Neuronal stem cell (in vitro differentiated cells): ENCODE measurements at regions not wholly inside any gene's neighbourhood (a gene's known extent, or its start where the extent isn't known, plus 50 kb on each side); places are given as distances from the start of the nearest gene placed in this dataset.

Experiments used
- DNase-seq: peaks from one replicate; pipeline ENCODE4 v3.0.0-alpha.2; 2013; ENCODE audit warnings: low spot score
- H2AFZ ChIP-seq: one replicate; pipeline ENCODE4 v1.6.1; 2013; ENCODE audit warnings: mild to moderate bottlenecking, low read length, inconsistent platforms
- H2AK5ac ChIP-seq: 2 replicates; pipeline ENCODE4 v1.6.1; 2013; ENCODE audit warnings: low read depth, mild to moderate bottlenecking, inconsistent platforms, low read length, moderate library complexity, mixed read lengths
- H2BK120ac ChIP-seq: 2 replicates; pipeline ENCODE4 v1.6.1; 2013; ENCODE audit warnings: low read depth, mild to moderate bottlenecking, inconsistent platforms, low read length, moderate library complexity, mixed read lengths
- H2BK12ac ChIP-seq: one replicate; pipeline ENCODE4 v1.6.1; 2013; ENCODE audit warnings: low read length, inconsistent platforms
- H2BK15ac ChIP-seq: 2 replicates; pipeline ENCODE4 v1.6.1; 2013; ENCODE audit warnings: mild to moderate bottlenecking, low read length, inconsistent platforms, mixed read lengths
- H2BK5ac ChIP-seq: one replicate; pipeline ENCODE4 v1.6.1; 2013; ENCODE audit warnings: inconsistent platforms, mild to moderate bottlenecking, low read length, moderate library complexity
- H3K14ac ChIP-seq: one replicate; pipeline ENCODE4 v1.6.1; 2013; ENCODE audit warnings: low read length, inconsistent platforms
- H3K18ac ChIP-seq: 2 replicates; pipeline ENCODE4 v1.6.1; 2013; ENCODE audit warnings: low read length, inconsistent platforms
- H3K23ac ChIP-seq: 2 replicates; pipeline ENCODE4 v1.6.1; 2013; ENCODE audit warnings: low read depth, mild to moderate bottlenecking, mixed read lengths, low read length, inconsistent platforms; ENCODE audit not compliant: poor library complexity
- H3K27ac ChIP-seq: replicated peaks from 3 replicates; pipeline ENCODE4 v1.5.1; 2013; ENCODE audit warnings: low read length, inconsistent platforms
- H3K27me3 ChIP-seq, 3 experiments: 2 replicates each; pipeline ENCODE4 v1.6.1; 2013; ENCODE audit warnings: low read length in 3 of 3, mild to moderate bottlenecking in 2 of 3, inconsistent platforms in 1 of 3, low read depth in 1 of 3, mixed read lengths in 1 of 3, moderate library complexity in 1 of 3; ENCODE audit not compliant: control insufficient read depth in 3 of 3, insufficient read depth in 3 of 3
- H3K36me3 ChIP-seq, 2 donors: replicated peaks in 1 of 2; 2 replicates each; pipeline ENCODE4 v1.6.1; 2013; ENCODE audit warnings: low read length in 2 of 2; ENCODE audit not compliant: control insufficient read depth in 2 of 2, insufficient read depth in 2 of 2
- H3K4ac ChIP-seq: 2 replicates; pipeline ENCODE4 v1.6.1; 2013; ENCODE audit warnings: inconsistent platforms, mild to moderate bottlenecking, low read length, moderate library complexity
- H3K4me1 ChIP-seq, 2 donors: 1 replicate in 1 of 2; 2 replicates in 1 of 2; pipeline ENCODE4 v1.6.1; 2013; ENCODE audit warnings: low read length in 2 of 2, low read depth in 1 of 2; ENCODE audit not compliant: control insufficient read depth in 2 of 2, insufficient read depth in 1 of 2
- H3K4me2 ChIP-seq: one replicate; pipeline ENCODE4 v1.6.1; 2013; ENCODE audit warnings: mild to moderate bottlenecking, low read length, inconsistent platforms; ENCODE audit not compliant: insufficient read depth, poor library complexity, severe bottlenecking
- H3K4me3 ChIP-seq, 2 donors: 2 replicates each; pipeline ENCODE4 v1.5.1; 2013; ENCODE audit warnings: low read length in 2 of 2, mild to moderate bottlenecking in 2 of 2, inconsistent platforms in 1 of 2, moderate library complexity in 1 of 2
- H3K79me1 ChIP-seq: one replicate; pipeline ENCODE4 v1.6.1; 2013; ENCODE audit warnings: low read depth, mild to moderate bottlenecking, inconsistent platforms, low read length, moderate library complexity
- H3K9ac ChIP-seq: one replicate; pipeline ENCODE4 v1.6.1; 2013; ENCODE audit warnings: mild to moderate bottlenecking, low read depth, low read length, inconsistent platforms; ENCODE audit not compliant: poor library complexity
- H3K9me3 ChIP-seq, 2 donors: replicated peaks in 1 of 2; 2 replicates each; pipeline versions ENCODE3 to v1.6.1; 2013; ENCODE audit warnings: low read length in 2 of 2, mild to moderate bottlenecking in 2 of 2, inconsistent platforms in 1 of 2, low read depth in 1 of 2, mixed read lengths in 1 of 2, moderate library complexity in 1 of 2; ENCODE audit not compliant: control insufficient read depth in 2 of 2, insufficient read depth in 1 of 2
- H4K8ac ChIP-seq: one replicate; pipeline ENCODE4 v1.6.1; 2013; ENCODE audit warnings: low read depth, mild to moderate bottlenecking, inconsistent platforms, low read length, moderate library complexity
- H4K91ac ChIP-seq: one replicate; pipeline ENCODE4 v1.6.1; 2013; ENCODE audit warnings: low read length, low read depth, mild to moderate bottlenecking, inconsistent platforms; ENCODE audit not compliant: poor library complexity
- WGBS, 2 donors: extraction: QIAGEN DNeasy Blood & Tissue Kit; methylation state at CpG; one replicate each; pipeline ENCODE4 v1.1.7; 2013; ENCODE audit warnings: missing lambda C conversion rate in 2 of 2, mixed read lengths in 1 of 2; ENCODE audit not compliant: insufficient read length in 2 of 2, insufficient replicate concordance in 1 of 2; ENCODE audit errors: extremely low coverage in 2 of 2; 5-methylcytosine and 5-hydroxymethylcytosine counted together

DNA sequence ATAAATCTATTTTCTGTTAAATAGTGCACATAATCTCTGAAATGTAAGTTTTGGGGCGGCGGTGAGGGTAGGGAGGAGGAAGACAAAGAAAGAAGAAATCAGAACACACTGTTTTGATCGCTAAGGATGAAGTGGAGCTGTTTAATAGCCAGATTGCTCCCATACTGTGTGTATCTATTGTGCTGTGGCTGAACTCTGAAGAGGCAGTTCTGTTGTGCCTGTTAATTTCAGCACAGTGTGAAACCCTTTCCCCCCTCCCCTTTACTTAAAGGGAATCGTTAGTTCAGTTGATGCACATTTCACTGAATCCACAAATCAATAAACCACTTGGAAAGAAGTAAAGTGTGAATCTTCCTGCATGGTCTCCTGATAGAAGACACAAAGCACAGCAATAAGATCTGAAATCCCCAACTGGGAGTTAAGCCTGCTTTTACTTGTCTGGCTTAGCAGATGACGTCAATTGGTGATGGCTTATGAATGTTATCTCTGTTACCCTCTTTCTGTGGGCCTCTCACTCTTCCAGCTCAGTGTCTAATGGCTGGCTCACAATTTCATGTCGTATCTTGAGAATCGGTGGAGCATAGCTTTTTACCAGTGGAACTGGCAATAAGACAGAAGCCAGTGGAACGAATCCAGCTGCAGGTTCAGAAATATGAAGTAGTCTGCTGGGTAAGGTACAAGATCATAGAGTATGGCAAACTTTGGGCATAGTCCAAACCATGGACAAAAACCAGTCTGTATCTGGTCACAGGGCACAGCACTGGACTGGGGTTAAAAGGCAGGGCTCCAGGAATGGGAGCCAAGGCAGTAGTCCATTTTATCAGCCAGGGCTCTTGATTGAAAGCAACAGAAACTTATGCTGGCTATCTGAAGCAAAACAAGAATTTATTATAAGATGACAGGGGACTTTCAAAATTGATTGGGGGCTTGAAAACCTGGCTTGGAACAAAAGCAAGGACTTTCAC, 413.5 kb upstream of the SEL1L start:
- H2AFZ ChIP-seq, result no peak overlapping the region
- no peak overlapping the region for H3K18ac ChIP-seq
- H3K4me3 ChIP-seq, result no peak overlapping the region
- H3K36me3 ChIP-seq, result no peaks in the 10 kb centered on the region
- no peak overlapping the region for H3K4ac ChIP-seq
- no peak overlapping the region for H2BK12ac ChIP-seq
- H2BK15ac ChIP-seq, result no peak overlapping the region
- H4K91ac ChIP-seq, result no peak overlapping the region
- WGBS, 2 donors, result no CpG with 5 or more reads among the region's 8 CpGs
- H2AK5ac ChIP-seq, result no peak overlapping the region
- H3K27me3 ChIP-seq, result no peaks in the 10 kb centered on the region
- no peak overlapping the region for H2BK5ac ChIP-seq
- H3K9me3 ChIP-seq, result no peaks in the 10 kb centered on the region
- no peak overlapping the region for H3K4me2 ChIP-seq
- no peak overlapping the region for H4K8ac ChIP-seq
- no peak overlapping the region for H3K9ac ChIP-seq
- no peak overlapping the region for H3K14ac ChIP-seq
- H2BK120ac ChIP-seq, result no peak overlapping the region
- no peak for DNase-seq
- H3K4me1 ChIP-seq, result peaks cover 0 to 2% of the 10 kb centered on the region in 2 donors
- no peak overlapping the region for H3K23ac ChIP-seq
- H3K79me1 ChIP-seq, result no peaks in the 10 kb centered on the region
- H3K27ac ChIP-seq, result no peak overlapping the region

DNA sequence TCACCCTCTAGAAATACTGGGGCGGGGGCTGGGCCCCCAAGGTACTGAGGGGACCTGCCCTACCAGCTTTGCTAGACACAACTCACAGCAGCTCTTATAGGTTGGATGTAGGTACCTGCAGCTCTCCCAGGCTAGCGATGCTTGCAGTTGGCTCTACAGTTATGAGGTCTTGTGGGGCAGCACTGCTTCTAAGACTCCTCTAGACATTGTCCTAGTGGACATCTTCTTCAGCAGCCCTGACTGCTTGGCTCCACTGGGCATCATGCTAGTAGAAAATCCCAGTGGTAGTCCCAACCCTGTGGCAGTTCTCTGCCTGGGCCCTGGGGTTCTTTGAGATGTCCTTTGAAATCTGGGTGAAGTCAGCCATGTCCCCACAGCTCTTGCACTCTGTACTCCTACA, 419.3 kb upstream of the SEL1L start:
- no CpG with 5 or more reads among the region's 2 CpGs for WGBS, 2 donors
- no peak overlapping the region for H3K14ac ChIP-seq
- no peak overlapping the region for H3K18ac ChIP-seq
- no peak overlapping the region for H3K4ac ChIP-seq
- H2BK15ac ChIP-seq, result no peak overlapping the region
- H3K4me2 ChIP-seq, result no peak overlapping the region
- H2BK12ac ChIP-seq, result no peak overlapping the region
- H2BK5ac ChIP-seq, result no peak overlapping the region
- DNase-seq, result no peak
- no peak overlapping the region for H3K4me3 ChIP-seq
- H3K9me3 ChIP-seq, result no peaks in the 10 kb centered on the region
- H3K79me1 ChIP-seq, result no peaks in the 10 kb centered on the region
- H3K9ac ChIP-seq, result no peak overlapping the region
- H2AFZ ChIP-seq, result no peak overlapping the region
- no peaks in the 10 kb centered on the region for H3K4me1 ChIP-seq
- no peak overlapping the region for H2BK120ac ChIP-seq
- no peak overlapping the region for H2AK5ac ChIP-seq
- no peaks in the 10 kb centered on the region for H3K27me3 ChIP-seq
- no peak overlapping the region for H4K8ac ChIP-seq
- H4K91ac ChIP-seq, result no peak overlapping the region
- no peak overlapping the region for H3K27ac ChIP-seq
- H3K23ac ChIP-seq, result no peak overlapping the region
- no peaks in the 10 kb centered on the region for H3K36me3 ChIP-seq

DNA sequence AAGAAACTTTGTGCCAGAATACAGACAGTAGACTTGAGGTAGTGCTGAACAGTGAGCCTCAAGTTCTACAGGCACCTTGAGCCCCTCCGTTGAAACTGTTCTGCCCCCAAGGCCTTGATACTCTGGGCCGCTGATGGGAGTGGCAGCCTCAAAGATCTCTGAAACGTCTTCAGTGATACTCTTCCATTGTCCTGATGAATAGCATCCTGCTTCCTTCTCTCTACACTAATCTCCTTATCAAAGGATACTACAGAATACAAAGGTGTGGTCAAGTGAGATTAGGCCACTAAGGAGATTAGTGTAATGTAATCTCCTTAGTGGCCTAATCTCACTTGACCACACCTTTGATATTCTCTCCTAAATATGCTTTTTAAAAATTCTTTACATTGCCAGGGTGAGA, 419.8 kb upstream of the SEL1L start:
- no peak overlapping the region for H4K8ac ChIP-seq
- H3K79me1 ChIP-seq, result no peaks in the 10 kb centered on the region
- no peak overlapping the region for H3K14ac ChIP-seq
- H2AFZ ChIP-seq, result no peak overlapping the region
- H3K9ac ChIP-seq, result no peak overlapping the region
- no peaks in the 10 kb centered on the region for H3K4me1 ChIP-seq
- no peak overlapping the region for H2BK5ac ChIP-seq
- no peak overlapping the region for H3K4ac ChIP-seq
- H4K91ac ChIP-seq, result no peak overlapping the region
- no peak overlapping the region for H2AK5ac ChIP-seq
- no peak overlapping the region for H2BK15ac ChIP-seq
- no peak overlapping the region for H3K4me2 ChIP-seq
- H3K9me3 ChIP-seq, result no peaks in the 10 kb centered on the region
- H3K36me3 ChIP-seq, result no peaks in the 10 kb centered on the region
- DNase-seq, result no peak
- H3K27ac ChIP-seq, result no peak overlapping the region
- WGBS, 2 donors, result no CpG with 5 or more reads among the region's 3 CpGs
- H2BK120ac ChIP-seq, result no peak overlapping the region
- no peak overlapping the region for H3K4me3 ChIP-seq
- no peaks in the 10 kb centered on the region for H3K27me3 ChIP-seq
- H3K23ac ChIP-seq, result no peak overlapping the region
- H3K18ac ChIP-seq, result no peak overlapping the region
- H2BK12ac ChIP-seq, result no peak overlapping the region

DNA sequence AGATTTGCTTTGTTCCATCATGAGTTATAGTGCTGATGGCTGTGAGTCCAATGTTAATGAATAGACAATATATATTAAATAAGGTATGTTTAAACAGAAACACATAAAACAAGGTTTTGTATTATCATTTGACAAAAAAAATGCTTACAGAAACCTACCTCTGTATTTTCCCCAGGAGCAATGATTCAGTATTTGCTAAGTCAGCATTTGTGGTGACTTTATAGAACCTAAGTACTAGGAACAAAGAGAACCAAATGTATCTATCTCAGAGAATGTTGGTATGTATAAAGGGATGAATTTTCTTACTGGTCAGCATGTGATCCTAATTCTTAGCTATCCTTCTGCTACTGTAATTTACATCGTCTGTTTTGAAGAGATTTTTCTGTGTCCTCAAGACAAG, 421.5 kb upstream of the SEL1L start:
- Histone ChIP-seq H3K4me1 (no peaks in the 10 kb centered on the region), H2AK5ac (no peak overlapping the region), H2BK12ac (no peak overlapping the region), H3K18ac (no peak overlapping the region), H3K27me3 (no peaks in the 10 kb centered on the region), H3K4me2 (no peak overlapping the region), H2BK120ac (no peak overlapping the region), H3K9ac (no peak overlapping the region), H3K79me1 (no peaks in the 10 kb centered on the region), H3K4ac (no peak overlapping the region), H3K27ac (no peak overlapping the region), H2BK5ac (no peak overlapping the region), H3K9me3 (no peaks in the 10 kb centered on the region), H2AFZ (no peak overlapping the region), H4K91ac (no peak overlapping the region), H3K23ac (no peak overlapping the region), H3K36me3 (no peaks in the 10 kb centered on the region), H2BK15ac (no peak overlapping the region), H4K8ac (no peak overlapping the region), H3K4me3 (no peak overlapping the region), H3K14ac (no peak overlapping the region)
- WGBS, 2 donors, result no CpG with 5 or more reads among the region's 1 CpG
- no peak for DNase-seq
